ENCODE measurements at regions not wholly inside any gene's neighbourhood (a gene's known extent, or its start where the extent isn't known, plus 50 kb on each side); places are given as distances from the start of the nearest gene placed in this dataset.

DNA sequence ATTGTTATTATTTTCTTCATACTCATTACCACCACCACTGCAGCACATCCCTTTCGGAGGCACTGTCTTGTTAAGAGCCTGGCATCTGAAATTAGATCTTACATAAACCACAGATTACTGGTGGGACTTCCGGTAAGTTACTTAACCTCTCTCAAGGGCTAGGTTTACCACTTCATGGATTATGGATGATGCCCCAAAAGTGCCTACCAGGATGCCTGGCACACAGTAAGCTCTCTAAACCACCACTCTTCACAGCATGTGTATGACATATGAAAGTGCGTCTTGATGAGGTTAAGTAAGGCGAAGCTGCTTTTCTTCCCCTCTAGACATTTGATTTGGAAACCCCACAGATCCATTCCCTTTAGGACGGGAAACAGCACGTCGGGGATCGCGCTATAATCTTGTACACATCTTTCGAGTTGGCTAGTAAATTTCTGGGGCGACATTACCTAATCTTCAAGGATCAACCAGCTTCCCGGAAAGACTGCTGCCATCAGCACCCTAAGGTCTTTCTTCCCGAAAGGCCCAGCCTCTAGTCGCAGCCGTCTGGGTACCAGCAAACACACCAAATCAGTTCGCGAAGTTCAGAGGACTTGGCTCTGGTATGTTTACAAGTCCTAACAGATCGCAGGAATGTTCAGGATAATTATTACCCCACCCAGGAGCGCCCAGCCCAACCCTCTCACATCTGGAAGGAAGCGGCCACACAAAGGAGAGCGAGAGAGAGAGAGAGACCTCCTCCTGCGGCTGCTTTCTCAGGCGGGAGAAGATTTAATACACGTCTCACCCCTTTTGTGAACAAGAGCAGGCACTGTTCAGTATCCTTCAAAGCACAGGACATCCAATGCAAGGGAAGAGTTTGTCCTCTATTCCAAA lies 155.1 kb upstream of the FRMD4B start:
- Histone ChIP-seq H3K4me3 (ENCODE audit: low read depth, low read length) (no peak overlapping the region), H3K9me3 (no peaks in the 10 kb centered on the region), H3K4me1 (peaks cover 9% of the 10 kb centered on the region), H3K36me3 (ENCODE audit: control insufficient read depth, insufficient read depth, low read length) (no peaks in the 10 kb centered on the region), H3K27me3 (replicated peaks; ENCODE audit: control insufficient read depth, insufficient read depth, low read length) (no peaks in the 10 kb centered on the region)
- intact Hi-C loops (cut with micrococcal nuclease; ENCODE audit: unreplicated experiment): no loop called here
- no TSS peak for BruUV-seq (replicated peaks)
- peak; percentile 57 to 73 for DNase-seq
- TF ChIP-seq, protein P1, sequence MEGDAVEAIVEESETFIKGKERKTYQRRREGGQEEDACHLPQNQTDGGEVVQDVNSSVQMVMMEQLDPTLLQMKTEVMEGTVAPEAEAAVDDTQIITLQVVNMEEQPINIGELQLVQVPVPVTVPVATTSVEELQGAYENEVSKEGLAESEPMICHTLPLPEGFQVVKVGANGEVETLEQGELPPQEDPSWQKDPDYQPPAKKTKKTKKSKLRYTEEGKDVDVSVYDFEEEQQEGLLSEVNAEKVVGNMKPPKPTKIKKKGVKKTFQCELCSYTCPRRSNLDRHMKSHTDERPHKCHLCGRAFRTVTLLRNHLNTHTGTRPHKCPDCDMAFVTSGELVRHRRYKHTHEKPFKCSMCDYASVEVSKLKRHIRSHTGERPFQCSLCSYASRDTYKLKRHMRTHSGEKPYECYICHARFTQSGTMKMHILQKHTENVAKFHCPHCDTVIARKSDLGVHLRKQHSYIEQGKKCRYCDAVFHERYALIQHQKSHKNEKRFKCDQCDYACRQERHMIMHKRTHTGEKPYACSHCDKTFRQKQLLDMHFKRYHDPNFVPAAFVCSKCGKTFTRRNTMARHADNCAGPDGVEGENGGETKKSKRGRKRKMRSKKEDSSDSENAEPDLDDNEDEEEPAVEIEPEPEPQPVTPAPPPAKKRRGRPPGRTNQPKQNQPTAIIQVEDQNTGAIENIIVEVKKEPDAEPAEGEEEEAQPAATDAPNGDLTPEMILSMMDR (IDR thresholded peaks at IDR 0.05; ENCODE audit: insufficient read depth in 1 of 2, low read depth in 1 of 2, low read length in 1 of 2, severe bottlenecking in 1 of 2, unreplicated experiment in 1 of 2): no peak
- H3K27me3 Mint-ChIP-seq (ENCODE audit: insufficient read depth, unreplicated experiment): no peaks in the 10 kb centered on the region
- no peaks in the 10 kb centered on the region for H3K9me3 Mint-ChIP-seq (ENCODE audit: unreplicated experiment)
- POLR2A ChIA-PET: interaction anchor here (0.5 kb wide), 1 partner anchor 1561 kb away, joined by 3 read pairs; no protein-coding TSS in a partner anchor
- no peak overlapping the region for H3K27ac Mint-ChIP-seq (ENCODE audit: unreplicated experiment)
- H3K4me1 Mint-ChIP-seq (ENCODE audit: low read depth, unreplicated experiment): peaks cover 9% of the 10 kb centered on the region
- peak overlapping the region; percentile 58 for H3K4me3 Mint-ChIP-seq (ENCODE audit: unreplicated experiment)
- H3K36me3 Mint-ChIP-seq (ENCODE audit: insufficient read depth, unreplicated experiment): no peaks in the 10 kb centered on the region
- CTCF ChIA-PET: interaction anchor here (0.6 kb wide), 1 partner anchor 106 kb away, joined by 4 read pairs; no protein-coding TSS in a partner anchor

- Mint-ChIP-seq H3K27me3 (ENCODE audit: insufficient read depth, unreplicated experiment) (no peaks in the 10 kb centered on the region), H3K4me1 (ENCODE audit: low read depth, unreplicated experiment) (peaks cover 9% of the 10 kb centered on the region), H3K9me3 (ENCODE audit: unreplicated experiment) (no peaks in the 10 kb centered on the region), H3K27ac (ENCODE audit: unreplicated experiment) (no peak overlapping the region), H3K4me3 (ENCODE audit: unreplicated experiment) (no peak overlapping the region), H3K36me3 (ENCODE audit: insufficient read depth, unreplicated experiment) (no peaks in the 10 kb centered on the region)
- DNase-seq: no peak
- no peaks in the 10 kb centered on the region for H3K36me3 ChIP-seq (ENCODE audit: control insufficient read depth, insufficient read depth, low read length)
- H3K27me3 ChIP-seq (replicated peaks; ENCODE audit: control insufficient read depth, insufficient read depth, low read length): no peaks in the 10 kb centered on the region
- TF ChIP-seq, protein P1 (IDR thresholded peaks at IDR 0.05; ENCODE audit: insufficient read depth in 1 of 2, low read depth in 1 of 2, low read length in 1 of 2, severe bottlenecking in 1 of 2, unreplicated experiment in 1 of 2): no peak
- no peaks in the 10 kb centered on the region for H3K9me3 ChIP-seq
- ChIA-PET CTCF (no interaction called here), POLR2A (no interaction called here)
- intact Hi-C loops (cut with micrococcal nuclease; ENCODE audit: unreplicated experiment): no loop called here
- BruUV-seq (replicated peaks): no TSS peak
- no peak overlapping the region for H3K4me3 ChIP-seq (ENCODE audit: low read depth, low read length)
- peaks cover 9% of the 10 kb centered on the region for H3K4me1 ChIP-seq
These were observed 153.2 kb upstream of the FRMD4B start for GRCh38 chr3:69539134-69539533.

- DNase-seq: no peak
- Mint-ChIP-seq H3K4me3 (ENCODE audit: unreplicated experiment) (no peak overlapping the region), H3K36me3 (ENCODE audit: insufficient read depth, unreplicated experiment) (no peaks in the 10 kb centered on the region), H3K27me3 (ENCODE audit: insufficient read depth, unreplicated experiment) (peaks cover 6% of the 10 kb centered on the region), H3K9me3 (ENCODE audit: unreplicated experiment) (no peaks in the 10 kb centered on the region), H3K4me1 (ENCODE audit: low read depth, unreplicated experiment) (peaks cover 9% of the 10 kb centered on the region), H3K27ac (ENCODE audit: unreplicated experiment) (no peak overlapping the region)
- TF ChIP-seq, protein P1 (IDR thresholded peaks at IDR 0.05; ENCODE audit: insufficient read depth in 1 of 2, low read depth in 1 of 2, low read length in 1 of 2, severe bottlenecking in 1 of 2, unreplicated experiment in 1 of 2): no peak
- BruUV-seq (replicated peaks): no TSS peak
- H3K27me3 ChIP-seq (replicated peaks; ENCODE audit: control insufficient read depth, insufficient read depth, low read length): no peaks in the 10 kb centered on the region
- intact Hi-C loops (cut with micrococcal nuclease; ENCODE audit: unreplicated experiment): no loop called here
- H3K4me1 ChIP-seq: peaks cover 9% of the 10 kb centered on the region
- ChIA-PET POLR2A (no interaction called here), CTCF (no interaction called here)
- H3K9me3 ChIP-seq: no peaks in the 10 kb centered on the region
- H3K36me3 ChIP-seq (ENCODE audit: control insufficient read depth, insufficient read depth, low read length): no peaks in the 10 kb centered on the region
- no peak overlapping the region for H3K4me3 ChIP-seq (ENCODE audit: low read depth, low read length)
These were observed 152.4 kb upstream of the FRMD4B start for GRCh38 chr3:69538281-69538680.
